ENCODE measurements at regions not wholly inside any gene's neighbourhood (a gene's known extent, or its start where the extent isn't known, plus 50 kb on each side); places are given as distances from the start of the nearest gene placed in this dataset.

DNA sequence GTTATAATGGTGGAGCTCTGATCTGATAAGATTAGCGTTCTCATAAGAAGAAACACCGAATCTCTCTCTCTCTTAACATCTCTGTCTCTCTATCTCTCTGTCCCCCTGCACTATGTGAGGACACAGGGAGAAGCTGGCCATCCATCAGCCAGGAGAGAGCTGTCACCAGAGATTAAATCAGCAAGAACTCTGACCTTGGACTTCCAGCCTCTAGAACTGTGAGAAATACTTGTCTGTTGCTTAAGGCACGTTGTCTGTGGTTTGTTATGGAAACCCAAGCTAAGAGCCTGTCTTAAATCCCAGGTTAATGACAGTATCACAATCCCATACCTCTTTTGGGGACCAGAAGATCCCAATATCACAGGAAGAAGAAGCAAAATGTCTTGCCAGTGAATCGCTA, 132.0 kb upstream of the AKR1E2 start:
- Histone ChIP-seq H3K79me2 (ENCODE audit: low read depth) (no peaks in the 10 kb centered on the region), H3K36me3 (ENCODE audit: low read depth) (no peaks in the 10 kb centered on the region), H2AFZ (no peak overlapping the region), H3F3A (ENCODE audit: insufficient read depth, low read depth) (peaks cover 5% of the 10 kb centered on the region; the same call in 1 of the 2 replicates), H3K27ac (no peak overlapping the region), H4K20me1 (ENCODE audit: insufficient read depth) (no peaks in the 10 kb centered on the region), H3K4me3 (no peak overlapping the region), H3K27me3 (ENCODE audit: insufficient read depth, low read depth) (no peaks in the 10 kb centered on the region), H3K9me2 (ENCODE audit: insufficient read depth) (no peaks in the 10 kb centered on the region), H3K4me2 (no peak overlapping the region), H3K4me1 (replicated peaks; ENCODE audit: insufficient read depth) (peaks cover 5% of the 10 kb centered on the region; the same call in 1 of the 2 replicates), H3K9me3 (ENCODE audit: insufficient read depth, low read depth) (no peaks in the 10 kb centered on the region)
- no TSS peak for BruUV-seq (replicated peaks)
- CTCF ChIA-PET = interaction anchor here (0.6 kb wide), 1 partner anchor 1574 kb away, joined by 4 read pairs; no protein-coding TSS in a partner anchor
- TF ChIP-seq, protein P1, sequence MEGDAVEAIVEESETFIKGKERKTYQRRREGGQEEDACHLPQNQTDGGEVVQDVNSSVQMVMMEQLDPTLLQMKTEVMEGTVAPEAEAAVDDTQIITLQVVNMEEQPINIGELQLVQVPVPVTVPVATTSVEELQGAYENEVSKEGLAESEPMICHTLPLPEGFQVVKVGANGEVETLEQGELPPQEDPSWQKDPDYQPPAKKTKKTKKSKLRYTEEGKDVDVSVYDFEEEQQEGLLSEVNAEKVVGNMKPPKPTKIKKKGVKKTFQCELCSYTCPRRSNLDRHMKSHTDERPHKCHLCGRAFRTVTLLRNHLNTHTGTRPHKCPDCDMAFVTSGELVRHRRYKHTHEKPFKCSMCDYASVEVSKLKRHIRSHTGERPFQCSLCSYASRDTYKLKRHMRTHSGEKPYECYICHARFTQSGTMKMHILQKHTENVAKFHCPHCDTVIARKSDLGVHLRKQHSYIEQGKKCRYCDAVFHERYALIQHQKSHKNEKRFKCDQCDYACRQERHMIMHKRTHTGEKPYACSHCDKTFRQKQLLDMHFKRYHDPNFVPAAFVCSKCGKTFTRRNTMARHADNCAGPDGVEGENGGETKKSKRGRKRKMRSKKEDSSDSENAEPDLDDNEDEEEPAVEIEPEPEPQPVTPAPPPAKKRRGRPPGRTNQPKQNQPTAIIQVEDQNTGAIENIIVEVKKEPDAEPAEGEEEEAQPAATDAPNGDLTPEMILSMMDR (conservative IDR thresholded peaks at IDR 0.05) = no peak
- no peak for TF ChIP-seq EZH2 (IDR thresholded peaks at IDR 0.05; ENCODE audit: low read depth)
- no peak for DNase-seq
- POLR2A ChIA-PET (ENCODE audit: unreplicated experiment) = no interaction called here
- intact Hi-C loops (cut with micrococcal nuclease; ENCODE audit: unreplicated experiment) = no loop called here

DNA sequence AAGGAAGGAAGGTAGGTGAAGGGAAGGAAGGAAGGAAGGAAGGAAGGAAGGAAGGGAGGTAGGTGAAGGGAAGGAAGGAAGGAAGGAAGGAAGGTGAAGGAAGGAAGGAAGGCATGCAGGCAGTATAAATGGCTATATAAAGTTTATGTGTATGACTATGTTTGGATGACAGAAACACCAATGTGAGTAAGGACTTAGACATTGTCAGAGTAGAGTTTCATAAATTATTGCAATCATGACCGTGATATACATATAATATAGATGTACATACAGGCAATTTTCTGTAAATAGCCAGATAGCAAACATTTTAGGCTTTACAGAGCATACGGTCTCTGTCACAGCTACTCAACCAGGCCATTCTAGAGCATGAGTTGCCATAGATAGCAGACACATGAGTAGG, 133.8 kb upstream of the AKR1E2 start:
- BruUV-seq (replicated peaks) = no TSS peak
- no peaks in the 10 kb centered on the region for H3K36me3 ChIP-seq (ENCODE audit: low read depth)
- H4K20me1 ChIP-seq (ENCODE audit: insufficient read depth) = no peaks in the 10 kb centered on the region
- no peak for DNase-seq
- no peak overlapping the region for H3K4me2 ChIP-seq
- intact Hi-C loops (cut with micrococcal nuclease; ENCODE audit: unreplicated experiment) = no loop called here
- no peaks in the 10 kb centered on the region for H3K9me2 ChIP-seq (ENCODE audit: insufficient read depth)
- no peak overlapping the region for H3K27ac ChIP-seq
- ChIA-PET POLR2A (ENCODE audit: unreplicated experiment) (interaction anchor here (0.5 to 0.6 kb wide), 3 partner anchors 17 to 1519 kb away, joined by 4 to 5 read pairs (median 4); partner anchors contain the start of gene PITRM1), CTCF (no interaction called here)
- no peaks in the 10 kb centered on the region for H3K27me3 ChIP-seq (ENCODE audit: insufficient read depth, low read depth)
- no peak overlapping the region for H3K4me3 ChIP-seq
- H3F3A ChIP-seq (ENCODE audit: insufficient read depth, low read depth) = peaks cover 5% of the 10 kb centered on the region; the same call in 1 of the 2 replicates
- H2AFZ ChIP-seq = no peak overlapping the region
- no peaks in the 10 kb centered on the region for H3K9me3 ChIP-seq (ENCODE audit: insufficient read depth, low read depth)
- TF ChIP-seq, protein P1 (conservative IDR thresholded peaks at IDR 0.05) = no peak
- no peak for TF ChIP-seq EZH2 (IDR thresholded peaks at IDR 0.05; ENCODE audit: low read depth)
- no peaks in the 10 kb centered on the region for H3K79me2 ChIP-seq (ENCODE audit: low read depth)
- peaks cover 11% of the 10 kb centered on the region for H3K4me1 ChIP-seq (replicated peaks; ENCODE audit: insufficient read depth)

DNA sequence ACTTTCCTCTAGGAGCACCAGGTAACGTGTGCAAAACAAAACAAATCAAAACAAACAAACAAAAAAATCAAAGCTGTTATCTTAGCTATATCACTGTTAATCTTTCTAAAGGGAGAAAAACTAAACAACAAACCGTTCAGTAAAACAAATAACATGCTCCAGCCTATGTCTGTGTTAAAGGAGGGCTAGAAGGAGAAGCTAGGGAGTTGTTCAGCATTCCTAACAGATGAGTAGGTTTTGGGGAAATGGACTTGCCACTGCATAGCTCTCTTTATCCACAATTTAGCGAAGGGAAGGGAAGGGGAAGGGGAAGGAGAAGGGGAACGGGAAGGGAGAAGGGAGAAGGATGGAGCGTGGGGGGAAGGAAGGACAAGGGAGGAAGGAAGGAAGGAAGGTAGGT, 134.2 kb upstream of the AKR1E2 start:
- Histone ChIP-seq H3F3A (ENCODE audit: insufficient read depth, low read depth) (peaks cover 5% of the 10 kb centered on the region; the same call in 1 of the 2 replicates), H3K27ac (0 out of 2 replicates have a peak overlapping the region, but pooled peaks have one; percentile 19), H3K9me2 (ENCODE audit: insufficient read depth) (no peaks in the 10 kb centered on the region), H3K36me3 (ENCODE audit: low read depth) (no peaks in the 10 kb centered on the region), H2AFZ (no peak overlapping the region), H3K27me3 (ENCODE audit: insufficient read depth, low read depth) (no peaks in the 10 kb centered on the region), H3K4me1 (replicated peaks; ENCODE audit: insufficient read depth) (peaks cover 15% of the 10 kb centered on the region), H3K4me2 (peak overlapping the region; percentile 7; the same call in 1 of the 2 replicates), H3K79me2 (ENCODE audit: low read depth) (no peaks in the 10 kb centered on the region), H3K9me3 (ENCODE audit: insufficient read depth, low read depth) (no peaks in the 10 kb centered on the region), H4K20me1 (ENCODE audit: insufficient read depth) (no peaks in the 10 kb centered on the region), H3K4me3 (no peak overlapping the region)
- intact Hi-C loops (cut with micrococcal nuclease; ENCODE audit: unreplicated experiment) = no loop called here
- ChIA-PET CTCF (interaction anchor here (0.6 kb wide), 3 partner anchors 15 to 111 kb away, joined by 4 to 7 read pairs (median 6); no protein-coding TSS in a partner anchor), POLR2A (ENCODE audit: unreplicated experiment) (interaction anchor here (0.5 to 0.7 kb wide), 5 partner anchors 18 to 1519 kb away, joined by 4 to 20 read pairs (median 5); partner anchors contain the start of gene PITRM1)
- TF ChIP-seq, protein P1 (conservative IDR thresholded peaks at IDR 0.05) = no peak
- TF ChIP-seq EZH2 (IDR thresholded peaks at IDR 0.05; ENCODE audit: low read depth) = no peak
- no TSS peak for BruUV-seq (replicated peaks)
- DNase-seq = peak in 1 of 2 experiments; percentile 54
